K562 (cell line): ENCODE measurements at regions not wholly inside any gene's neighbourhood (a gene's known extent, or its start where the extent isn't known, plus 50 kb on each side); places are given as distances from the start of the nearest gene placed in this dataset.

Source experiments
- BRD4 ChIP-seq: fragments of 200-600 bp; sonication (generic); IDR thresholded peaks from 2 replicates; pipeline ENCODE4 v1.6.1; 2017; ENCODE audit warnings: inconsistent platforms
- ESRRB ChIP-seq: fragments of 250-450 bp; sonication (Bioruptor Pico); IDR thresholded peaks from 2 replicates; pipeline ENCODE4 v1.5.0; 2020; ENCODE audit warnings: mild to moderate bottlenecking, moderate library complexity, borderline replicate concordance
- HMG20A ChIP-seq: fragments of 450-650 bp; formaldehyde crosslinking; conservative IDR thresholded peaks from 2 replicates; pipeline ENCODE4 v1.4.0; 2020; ENCODE audit warnings: mild to moderate bottlenecking, mixed read lengths
- SIRT6 ChIP-seq: IDR thresholded peaks from one replicate; pipeline ENCODE4 v1.6.1; 2012; ENCODE audit warnings: low read depth, mild to moderate bottlenecking, control low read depth, inconsistent platforms, low read length, moderate library complexity
- THRAP3 ChIP-seq: fragments of 450-650 bp; IDR thresholded peaks from 2 replicates; pipeline ENCODE4 v1.6.1; 2016; ENCODE audit warnings: mild to moderate bottlenecking, inconsistent platforms, borderline replicate concordance
- TF ChIP-seq, protein P1 (sequence below), 2 experiments: fragments of 450-650 bp; IDR thresholded peaks; 2 replicates each; pipeline ENCODE4 v1.6.1; 2016; ENCODE audit warnings: mild to moderate bottlenecking in 2 of 2, borderline replicate concordance in 1 of 2, low read depth in 1 of 2, moderate library complexity in 1 of 2

DNA sequence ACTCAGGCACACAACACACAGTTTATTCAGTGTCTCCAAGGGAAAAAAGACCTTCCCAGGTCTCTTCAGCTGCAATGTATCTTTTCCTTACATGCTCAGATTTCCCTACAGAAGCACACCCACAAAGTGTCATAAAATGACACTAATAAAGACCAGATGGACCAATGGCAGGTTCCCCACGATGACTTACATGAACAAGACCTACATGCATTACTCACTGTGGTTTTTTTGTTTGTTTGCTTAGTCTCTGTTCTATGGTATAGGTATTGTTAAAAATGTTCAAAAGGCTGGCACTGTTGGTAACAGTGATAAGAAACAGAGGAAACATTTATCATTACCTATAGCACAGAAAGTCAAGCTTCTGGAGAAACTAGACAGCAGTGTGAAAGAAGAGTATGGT, 318.2 kb upstream of the TMCO5A start (continued):
- TF ChIP-seq, protein P1, sequence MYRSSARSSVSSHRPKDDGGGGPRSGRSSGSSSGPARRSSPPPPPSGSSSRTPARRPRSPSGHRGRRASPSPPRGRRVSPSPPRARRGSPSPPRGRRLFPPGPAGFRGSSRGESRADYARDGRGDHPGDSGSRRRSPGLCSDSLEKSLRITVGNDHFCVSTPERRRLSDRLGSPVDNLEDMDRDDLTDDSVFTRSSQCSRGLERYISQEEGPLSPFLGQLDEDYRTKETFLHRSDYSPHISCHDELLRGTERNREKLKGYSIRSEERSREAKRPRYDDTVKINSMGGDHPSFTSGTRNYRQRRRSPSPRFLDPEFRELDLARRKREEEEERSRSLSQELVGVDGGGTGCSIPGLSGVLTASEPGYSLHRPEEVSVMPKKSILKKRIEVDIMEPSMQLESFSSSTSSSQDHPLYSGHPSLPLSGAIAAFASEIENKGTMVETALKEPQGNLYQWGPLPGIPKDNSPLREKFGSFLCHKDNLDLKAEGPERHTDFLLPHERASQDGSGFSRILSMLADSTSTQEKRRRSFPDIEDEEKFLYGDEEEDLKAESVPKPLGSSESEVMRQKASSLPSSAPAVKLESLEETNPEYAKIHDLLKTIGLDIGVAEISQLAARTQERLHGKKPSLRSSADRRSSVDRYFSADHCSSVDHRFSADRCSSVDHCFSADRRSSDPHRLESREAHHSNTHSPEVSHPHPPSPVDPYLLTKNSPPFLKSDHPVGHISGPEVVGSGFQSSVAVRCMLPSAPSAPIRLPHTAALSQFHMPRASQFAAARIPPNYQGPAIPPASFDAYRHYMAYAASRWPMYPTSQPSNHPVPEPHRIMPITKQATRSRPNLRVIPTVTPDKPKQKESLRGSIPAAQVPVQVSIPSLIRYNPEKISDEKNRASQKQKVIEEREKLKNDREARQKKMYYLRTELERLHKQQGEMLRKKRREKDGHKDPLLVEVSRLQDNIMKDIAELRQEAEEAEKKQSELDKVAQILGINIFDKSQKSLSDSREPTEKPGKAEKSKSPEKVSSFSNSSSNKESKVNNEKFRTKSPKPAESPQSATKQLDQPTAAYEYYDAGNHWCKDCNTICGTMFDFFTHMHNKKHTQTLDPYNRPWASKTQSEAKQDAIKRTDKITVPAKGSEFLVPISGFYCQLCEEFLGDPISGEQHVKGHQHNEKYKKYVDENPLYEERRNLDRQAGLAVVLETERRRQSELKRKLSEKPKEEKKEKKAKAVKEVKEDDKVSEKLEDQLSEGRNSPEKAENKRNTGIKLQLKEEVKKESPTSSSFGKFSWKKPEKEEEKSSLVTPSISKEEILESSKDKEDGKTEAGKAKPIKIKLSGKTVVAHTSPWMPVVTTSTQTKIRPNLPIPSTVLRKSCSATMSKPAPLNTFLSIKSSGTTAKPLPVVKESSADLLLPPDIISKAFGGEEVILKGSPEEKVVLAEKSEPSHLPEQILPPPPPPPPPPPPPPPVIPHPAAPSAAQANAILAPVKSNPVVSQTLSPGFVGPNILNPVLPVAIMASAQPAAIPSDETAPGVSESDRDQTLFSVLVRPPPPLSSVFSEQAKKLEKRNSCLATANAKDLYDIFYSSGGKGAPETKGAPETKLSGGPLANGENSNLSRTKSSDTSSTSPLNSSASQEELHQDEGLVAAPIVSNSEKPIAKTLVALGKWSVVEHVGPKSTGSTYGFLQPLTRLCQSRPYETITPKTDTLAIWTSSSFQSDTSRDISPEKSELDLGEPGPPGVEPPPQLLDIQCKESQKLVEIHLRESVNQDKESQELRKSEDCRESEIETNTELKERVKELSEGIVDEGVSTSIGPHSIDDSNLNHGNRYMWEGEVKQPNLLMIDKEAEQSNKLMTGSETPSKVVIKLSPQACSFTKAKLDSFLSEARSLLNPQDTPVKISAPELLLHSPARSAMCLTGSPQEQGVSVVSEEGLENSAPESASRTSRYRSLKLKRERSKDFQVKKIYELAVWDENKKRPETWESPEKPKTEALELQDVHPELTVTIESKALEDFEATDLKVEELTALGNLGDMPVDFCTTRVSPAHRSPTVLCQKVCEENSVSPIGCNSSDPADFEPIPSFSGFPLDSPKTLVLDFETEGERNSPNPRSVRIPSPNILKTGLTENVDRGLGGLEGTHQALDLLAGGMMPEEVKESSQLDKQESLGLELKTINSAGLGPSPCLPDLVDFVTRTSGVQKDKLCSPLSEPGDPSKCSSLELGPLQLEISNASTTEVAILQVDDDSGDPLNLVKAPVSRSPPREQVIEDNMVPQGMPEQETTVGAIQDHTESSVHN (IDR thresholded peaks at IDR 0.05; ENCODE audit: borderline replicate concordance in 1 of 2, low read depth in 1 of 2), result no peak
- TF ChIP-seq BRD4 (no peak), SIRT6 (no peak), HMG20A (CRISPR knock-in tag) (no peak), THRAP3 (no peak), ESRRB (CRISPR knock-in tag) (no peak)
